ENCODE measurements at regions not wholly inside any gene's neighbourhood (a gene's known extent, or its start where the extent isn't known, plus 50 kb on each side); places are given as distances from the start of the nearest gene placed in this dataset.

GRCh38 chr17:53588317-53588716 lies 234.4 kb upstream of the KIF2B start:
- intact Hi-C loops (cut with DNase I): no loop called here
- Histone ChIP-seq H3K9me3 (ENCODE audit: control insufficient read depth, low read length) (no peaks in the 10 kb centered on the region), H3K4me3 (ENCODE audit: low read length) (no peak overlapping the region), H3K27me3 (ENCODE audit: control insufficient read depth, insufficient read depth) (no peaks in the 10 kb centered on the region), H3K4me1 (ENCODE audit: control insufficient read depth, insufficient read depth, low read length) (no peaks in the 10 kb centered on the region), H3K27ac (ENCODE audit: low read length) (no peak overlapping the region)
- DNase-seq (no peak), ATAC-seq (no peak)

GRCh38 chr17:53574038-53574437 lies 248.7 kb upstream of the KIF2B start:
- Histone ChIP-seq H3K9me3 (ENCODE audit: control insufficient read depth, low read length) (no peaks in the 10 kb centered on the region), H3K27ac (ENCODE audit: low read length) (no peak overlapping the region), H3K4me3 (ENCODE audit: low read length) (no peak overlapping the region), H3K4me1 (ENCODE audit: control insufficient read depth, insufficient read depth, low read length) (no peaks in the 10 kb centered on the region), H3K27me3 (ENCODE audit: control insufficient read depth, insufficient read depth) (no peaks in the 10 kb centered on the region)
- intact Hi-C loops (cut with DNase I): no loop called here
- no peak for DNase-seq
- 93% methylated on average over 2 of the region's 2 CpGs for WGBS
- ATAC-seq: no peak

GRCh38 chr17:53571342-53571741 lies 251.4 kb upstream of the KIF2B start:
- WGBS: 54% methylated on average over 2 of the region's 2 CpGs
- Histone ChIP-seq H3K27me3 (ENCODE audit: control insufficient read depth, insufficient read depth) (no peaks in the 10 kb centered on the region), H3K9me3 (ENCODE audit: control insufficient read depth, low read length) (no peaks in the 10 kb centered on the region)

GRCh38 chr17:53570731-53571130 lies 252.0 kb upstream of the KIF2B start:
- DNase-seq: no peak
- Histone ChIP-seq H3K27me3 (ENCODE audit: control insufficient read depth, insufficient read depth) (no peaks in the 10 kb centered on the region), H3K9me3 (ENCODE audit: control insufficient read depth, low read length) (no peaks in the 10 kb centered on the region), H3K27ac (ENCODE audit: low read length) (no peak overlapping the region), H3K4me1 (ENCODE audit: control insufficient read depth, insufficient read depth, low read length) (no peaks in the 10 kb centered on the region), H3K4me3 (ENCODE audit: low read length) (no peak overlapping the region)
- ATAC-seq: no peak
- intact Hi-C loops (cut with DNase I): no loop called here

More at GRCh38 chr17:53571342-53571741, 251.4 kb upstream of the KIF2B start:
- Histone ChIP-seq H3K27ac (ENCODE audit: low read length) (no peak overlapping the region), H3K4me3 (ENCODE audit: low read length) (no peak overlapping the region), H3K4me1 (ENCODE audit: control insufficient read depth, insufficient read depth, low read length) (no peaks in the 10 kb centered on the region)
- ATAC-seq: no peak
- DNase-seq: no peak
- intact Hi-C loops (cut with DNase I): no loop called here

- Histone ChIP-seq H3K4me1 (ENCODE audit: control insufficient read depth, insufficient read depth, low read length) (no peaks in the 10 kb centered on the region), H3K9me3 (ENCODE audit: control insufficient read depth, low read length) (no peaks in the 10 kb centered on the region), H3K4me3 (ENCODE audit: low read length) (no peak overlapping the region), H3K27ac (ENCODE audit: low read length) (no peak overlapping the region), H3K27me3 (ENCODE audit: control insufficient read depth, insufficient read depth) (no peaks in the 10 kb centered on the region)
- DNase-seq (no peak), ATAC-seq (no peak)
- intact Hi-C loops (cut with DNase I): no loop called here
- WGBS: 47% methylated on average over 1 of the region's 1 CpG
Observed at GRCh38 chr17:53560953-53561352, 261.8 kb upstream of the KIF2B start.

- H3K4me3 ChIP-seq (ENCODE audit: low read length): no peak overlapping the region
- no peaks in the 10 kb centered on the region for H3K9me3 ChIP-seq (ENCODE audit: control insufficient read depth, low read length)
- no peak for DNase-seq
- no peak for ATAC-seq
- no peaks in the 10 kb centered on the region for H3K4me1 ChIP-seq (ENCODE audit: control insufficient read depth, insufficient read depth, low read length)
- H3K27me3 ChIP-seq (ENCODE audit: control insufficient read depth, insufficient read depth): no peaks in the 10 kb centered on the region
- intact Hi-C loops (cut with DNase I): no loop called here
- no peak overlapping the region for H3K27ac ChIP-seq (ENCODE audit: low read length)
- 87% methylated on average over 4 of the region's 4 CpGs for WGBS
Observed at GRCh38 chr17:53548252-53548651, 274.5 kb upstream of the KIF2B start.

- ATAC-seq (no peak), DNase-seq (no peak)
- Histone ChIP-seq H3K4me3 (ENCODE audit: low read length) (no peak overlapping the region), H3K27me3 (ENCODE audit: control insufficient read depth, insufficient read depth) (no peaks in the 10 kb centered on the region), H3K4me1 (ENCODE audit: control insufficient read depth, insufficient read depth, low read length) (no peaks in the 10 kb centered on the region), H3K27ac (ENCODE audit: low read length) (no peak overlapping the region), H3K9me3 (ENCODE audit: control insufficient read depth, low read length) (no peaks in the 10 kb centered on the region)
- WGBS: 18% methylated on average over 4 of the region's 4 CpGs
- intact Hi-C loops (cut with DNase I): no loop called here
Observed at GRCh38 chr17:53543472-53543871, 279.3 kb upstream of the KIF2B start.

GRCh38 chr17:53538129-53538617 lies 284.6 kb upstream of the KIF2B start:
- WGBS: 87% methylated on average over 2 of the region's 2 CpGs
- no peak for ATAC-seq

GRCh38 chr17:53527473-53527872 lies 295.3 kb upstream of the KIF2B start:
- DNase-seq (no peak), ATAC-seq (no peak)
- no peak overlapping the region for H3K27ac ChIP-seq (ENCODE audit: low read length)
- intact Hi-C loops (cut with DNase I): no loop called here
- no peaks in the 10 kb centered on the region for H3K4me1 ChIP-seq (ENCODE audit: control insufficient read depth, insufficient read depth, low read length)
- H3K9me3 ChIP-seq (ENCODE audit: control insufficient read depth, low read length): no peaks in the 10 kb centered on the region
- H3K4me3 ChIP-seq (ENCODE audit: low read length): no peak overlapping the region
- no peaks in the 10 kb centered on the region for H3K27me3 ChIP-seq (ENCODE audit: control insufficient read depth, insufficient read depth)

More at GRCh38 chr17:53538129-53538617, 284.6 kb upstream of the KIF2B start:
- intact Hi-C loops (cut with DNase I): no loop called here
- DNase-seq: no peak
- Histone ChIP-seq H3K4me1 (ENCODE audit: control insufficient read depth, insufficient read depth, low read length) (no peaks in the 10 kb centered on the region), H3K27ac (ENCODE audit: low read length) (no peak overlapping the region), H3K9me3 (ENCODE audit: control insufficient read depth, low read length) (no peaks in the 10 kb centered on the region), H3K27me3 (ENCODE audit: control insufficient read depth, insufficient read depth) (no peaks in the 10 kb centered on the region), H3K4me3 (ENCODE audit: low read length) (no peak overlapping the region)

- no peak overlapping the region for H3K27ac ChIP-seq (ENCODE audit: low read length)
- no peaks in the 10 kb centered on the region for H3K27me3 ChIP-seq (ENCODE audit: control insufficient read depth, insufficient read depth)
- no peaks in the 10 kb centered on the region for H3K4me1 ChIP-seq (ENCODE audit: control insufficient read depth, insufficient read depth, low read length)
- ATAC-seq (no peak), DNase-seq (no peak)
- intact Hi-C loops (cut with DNase I): no loop called here
- WGBS: 81% methylated on average over 2 of the region's 2 CpGs
- H3K9me3 ChIP-seq (ENCODE audit: control insufficient read depth, low read length): no peaks in the 10 kb centered on the region
- no peak overlapping the region for H3K4me3 ChIP-seq (ENCODE audit: low read length)
Observed at GRCh38 chr17:53525590-53525989, 297.1 kb upstream of the KIF2B start.

- Histone ChIP-seq H3K27me3 (ENCODE audit: control insufficient read depth, insufficient read depth) (no peaks in the 10 kb centered on the region), H3K9me3 (ENCODE audit: control insufficient read depth, low read length) (no peaks in the 10 kb centered on the region), H3K27ac (ENCODE audit: low read length) (no peak overlapping the region), H3K4me3 (ENCODE audit: low read length) (no peak overlapping the region), H3K4me1 (ENCODE audit: control insufficient read depth, insufficient read depth, low read length) (no peaks in the 10 kb centered on the region)
- DNase-seq (no peak), ATAC-seq (no peak)
- intact Hi-C loops (cut with DNase I): no loop called here
- 22% methylated on average over 3 of the region's 3 CpGs for WGBS
Observed at GRCh38 chr17:53516636-53517035, 306.1 kb upstream of the KIF2B start.

GRCh38 chr17:53499277-53499676 lies 323.4 kb upstream of the KIF2B start:
- WGBS: 81% methylated on average over 2 of the region's 2 CpGs
- no peaks in the 10 kb centered on the region for H3K27me3 ChIP-seq (ENCODE audit: control insufficient read depth, insufficient read depth)
- no peaks in the 10 kb centered on the region for H3K9me3 ChIP-seq (ENCODE audit: control insufficient read depth, low read length)
- H3K4me3 ChIP-seq (ENCODE audit: low read length): no peak overlapping the region
- ATAC-seq (no peak), DNase-seq (no peak)
- intact Hi-C loops (cut with DNase I): no loop called here
- no peaks in the 10 kb centered on the region for H3K4me1 ChIP-seq (ENCODE audit: control insufficient read depth, insufficient read depth, low read length)
- no peak overlapping the region for H3K27ac ChIP-seq (ENCODE audit: low read length)
